CD14-positive monocyte (primary cell): ENCODE measurements at regions not wholly inside any gene's neighbourhood (a gene's known extent, or its start where the extent isn't known, plus 50 kb on each side); places are given as distances from the start of the nearest gene placed in this dataset.

ENCODE experiments used
- DNase-seq, 3 donors: peaks; one replicate each; pipeline ENCODE4 v3.0.0-alpha.2; 2011 to 2022
- H2AFZ ChIP-seq: 2 replicates; pipeline ENCODE4 v1.6.0; 2012; ENCODE audit warnings: mild to moderate bottlenecking, low read depth, low read length, inconsistent platforms; ENCODE audit not compliant: insufficient read depth, poor library complexity, severe bottlenecking
- H3K27ac ChIP-seq, 2 donors: 1 replicate in 1 of 2; 2 replicates in 1 of 2; pipeline ENCODE4 v1.5.1; 2012 to 2013; ENCODE audit warnings: low read length in 2 of 2, control low read depth in 1 of 2, inconsistent platforms in 1 of 2, low read depth in 1 of 2, mild to moderate bottlenecking in 1 of 2
- H3K27me3 ChIP-seq, 2 donors: one replicate each; pipeline versions ENCODE4 v1.6.0 to v1.6.1; 2011 to 2013; ENCODE audit warnings: low read length in 2 of 2; ENCODE audit not compliant: control insufficient read depth in 2 of 2, insufficient read depth in 2 of 2
- H3K36me3 ChIP-seq, 2 donors: replicated peaks in 1 of 2; 1 replicate in 1 of 2; 2 replicates in 1 of 2; pipeline versions ENCODE4 v1.5.1 to v1.6.1; 2012 to 2013; ENCODE audit warnings: low read length in 2 of 2, control low read depth in 1 of 2, inconsistent platforms in 1 of 2, mild to moderate bottlenecking in 1 of 2; ENCODE audit not compliant: insufficient read depth in 2 of 2, control insufficient read depth in 1 of 2
- H3K4me1 ChIP-seq, 2 donors: 1 replicate in 1 of 2; 2 replicates in 1 of 2; pipeline versions ENCODE4 v1.5.1 to v1.6.1; 2012 to 2013; ENCODE audit warnings: low read length in 2 of 2, control low read depth in 1 of 2, inconsistent platforms in 1 of 2, mild to moderate bottlenecking in 1 of 2, moderate library complexity in 1 of 2; ENCODE audit not compliant: insufficient read depth in 2 of 2, control insufficient read depth in 1 of 2
- H3K4me2 ChIP-seq: replicated peaks from 2 replicates; pipeline ENCODE3; 2012; ENCODE audit warnings: low read length, moderate library complexity, mild to moderate bottlenecking; ENCODE audit not compliant: poor library complexity, severe bottlenecking; ENCODE audit errors: extremely low read depth
- H3K4me3 ChIP-seq, 3 experiments: fragments of 200-600 bp in 1 of 3; sonication (generic) in 1 of 3; replicated peaks in 1 of 3; 1 replicate in 2 of 3; 2 replicates in 1 of 3; pipeline ENCODE4 v1.5.1; 2011 to 2013; ENCODE audit warnings: low read length in 3 of 3, mild to moderate bottlenecking in 3 of 3, control low read depth in 2 of 3, low read depth in 2 of 3, inconsistent platforms in 1 of 3, moderate library complexity in 1 of 3
- H3K79me2 ChIP-seq: 2 replicates; pipeline ENCODE4 v1.6.0; 2012; ENCODE audit warnings: mild to moderate bottlenecking, control low read depth, inconsistent platforms, low read length, moderate library complexity; ENCODE audit not compliant: insufficient read depth
- H3K9ac ChIP-seq: 2 replicates; pipeline ENCODE4 v1.6.0; 2017; ENCODE audit warnings: low read length, mild to moderate bottlenecking; ENCODE audit not compliant: insufficient read depth, poor library complexity, severe bottlenecking
- H3K9me3 ChIP-seq, 2 donors: replicated peaks in 1 of 2; 1 replicate in 1 of 2; 2 replicates in 1 of 2; pipeline versions ENCODE4 v1.5.1 to v1.6.1; 2012 to 2013; ENCODE audit warnings: low read length in 2 of 2, control low read depth in 1 of 2; ENCODE audit not compliant: control insufficient read depth in 1 of 2, insufficient read depth in 1 of 2
- H4K20me1 ChIP-seq: 2 replicates; pipeline ENCODE4 v1.6.0; 2012; ENCODE audit warnings: mild to moderate bottlenecking, low read length, control low read depth, moderate library complexity; ENCODE audit not compliant: insufficient read depth
- H3K27ac Mint-ChIP-seq, 7 donors: one replicate each; pipeline ENCODE4 v1.8.0; 2020; ENCODE audit warnings: mild to moderate bottlenecking in 7 of 7, mixed read lengths in 7 of 7, moderate library complexity in 6 of 7, inconsistent platforms in 2 of 7
- H3K27me3 Mint-ChIP-seq, 3 donors: one replicate each; pipeline ENCODE4 v1.8.0; 2021 to 2022; ENCODE audit warnings: low read depth in 3 of 3, mild to moderate bottlenecking in 3 of 3, mixed read lengths in 3 of 3, moderate library complexity in 3 of 3, inconsistent platforms in 1 of 3
- H3K36me3 Mint-ChIP-seq, 2 donors: one replicate each; pipeline ENCODE4 v1.8.0; 2020; ENCODE audit warnings: mixed read lengths in 2 of 2, inconsistent platforms in 1 of 2, mild to moderate bottlenecking in 1 of 2
- H3K4me1 Mint-ChIP-seq: one replicate; pipeline ENCODE4 v1.8.0; 2020; ENCODE audit warnings: mild to moderate bottlenecking, mixed read lengths
- H3K4me3 Mint-ChIP-seq, 2 donors: one replicate each; pipeline ENCODE4 v1.8.0; 2020; ENCODE audit warnings: mild to moderate bottlenecking in 2 of 2, mixed read lengths in 2 of 2, moderate library complexity in 1 of 2
- H3K9me3 Mint-ChIP-seq, 7 donors: one replicate each; pipeline ENCODE4 v1.8.0; 2020 to 2022; ENCODE audit warnings: mixed read lengths in 7 of 7, mild to moderate bottlenecking in 6 of 7, moderate library complexity in 6 of 7, inconsistent platforms in 2 of 7
- CTCF ChIP-seq: fragments of 200-600 bp; IDR thresholded peaks from one replicate; pipeline ENCODE4 v1.8.0; 2022; ENCODE audit warnings: antibody characterized with exemption, mild to moderate bottlenecking
- WGBS: methylation state at CpG from one replicate; pipeline ENCODE4 v1.1.5; 2013; ENCODE audit warnings: missing lambda C conversion rate; ENCODE audit not compliant: insufficient coverage; 5-methylcytosine and 5-hydroxymethylcytosine counted together
- intact Hi-C, 2 donors: fragments of 100-400 bp; cut with micrococcal nuclease; formaldehyde crosslinking; loops; one replicate each; pipeline versions ENCODE4 v1.15.0 to v1.15.1; 2023

GRCh38 chr11:81218440-81218839, 1515.2 kb downstream of the FAM181B start:
- DNase-seq = no peak
- Histone ChIP-seq H3K27me3 (no peaks in the 10 kb centered on the region), H3K36me3 (no peaks in the 10 kb centered on the region), H3K9ac (no peak overlapping the region), H3K9me3 (peaks cover 0 to 7% of the 10 kb centered on the region in 2 donors), H2AFZ (no peak overlapping the region), H3K4me2 (no peak overlapping the region), H3K4me1 (no peaks in the 10 kb centered on the region), H4K20me1 (no peaks in the 10 kb centered on the region), H3K4me3 (no peak overlapping the region), H3K27ac (no peak overlapping the region), H3K79me2 (no peaks in the 10 kb centered on the region)
- Mint-ChIP-seq H3K27me3 (no peaks in the 10 kb centered on the region), H3K9me3 (peaks cover 0 to 5% (median 2%) of the 10 kb centered on the region in 7 donors), H3K36me3 (no peaks in the 10 kb centered on the region), H3K27ac (no peak overlapping the region), H3K4me1 (no peaks in the 10 kb centered on the region), H3K4me3 (no peak overlapping the region)
- no CpG with 5 or more reads among the region's 4 CpGs for WGBS
- intact Hi-C loops = no loop called here
- no peak for TF ChIP-seq CTCF

GRCh38 chr11:81211050-81211449, 1522.6 kb downstream of the FAM181B start:
- Histone ChIP-seq H3K79me2 (no peaks in the 10 kb centered on the region), H3K9ac (no peak overlapping the region), H3K4me1 (no peaks in the 10 kb centered on the region), H3K9me3 (peaks cover 0 to 18% of the 10 kb centered on the region in 2 donors), H3K27me3 (no peaks in the 10 kb centered on the region), H4K20me1 (no peaks in the 10 kb centered on the region), H3K4me2 (no peak overlapping the region), H3K27ac (no peak overlapping the region), H3K36me3 (no peaks in the 10 kb centered on the region), H2AFZ (no peak overlapping the region), H3K4me3 (no peak overlapping the region)
- no CpG with 5 or more reads among the region's 4 CpGs for WGBS
- Mint-ChIP-seq H3K4me1 (no peaks in the 10 kb centered on the region), H3K27ac (no peak overlapping the region), H3K9me3 (peaks cover 0 to 21% (median 6%) of the 10 kb centered on the region in 7 donors), H3K27me3 (no peaks in the 10 kb centered on the region), H3K36me3 (no peaks in the 10 kb centered on the region), H3K4me3 (no peak overlapping the region)
- intact Hi-C loops = no loop called here
- TF ChIP-seq CTCF = no peak
- no peak for DNase-seq
